ENCODE measurements at regions not wholly inside any gene's neighbourhood (a gene's known extent, or its start where the extent isn't known, plus 50 kb on each side); places are given as distances from the start of the nearest gene placed in this dataset.
"Not testable (repeated sequence)": the region's sequence is repeated elsewhere in the genome, so short reads cannot be mapped to it uniquely, and the experiment has no call there.

DNA sequence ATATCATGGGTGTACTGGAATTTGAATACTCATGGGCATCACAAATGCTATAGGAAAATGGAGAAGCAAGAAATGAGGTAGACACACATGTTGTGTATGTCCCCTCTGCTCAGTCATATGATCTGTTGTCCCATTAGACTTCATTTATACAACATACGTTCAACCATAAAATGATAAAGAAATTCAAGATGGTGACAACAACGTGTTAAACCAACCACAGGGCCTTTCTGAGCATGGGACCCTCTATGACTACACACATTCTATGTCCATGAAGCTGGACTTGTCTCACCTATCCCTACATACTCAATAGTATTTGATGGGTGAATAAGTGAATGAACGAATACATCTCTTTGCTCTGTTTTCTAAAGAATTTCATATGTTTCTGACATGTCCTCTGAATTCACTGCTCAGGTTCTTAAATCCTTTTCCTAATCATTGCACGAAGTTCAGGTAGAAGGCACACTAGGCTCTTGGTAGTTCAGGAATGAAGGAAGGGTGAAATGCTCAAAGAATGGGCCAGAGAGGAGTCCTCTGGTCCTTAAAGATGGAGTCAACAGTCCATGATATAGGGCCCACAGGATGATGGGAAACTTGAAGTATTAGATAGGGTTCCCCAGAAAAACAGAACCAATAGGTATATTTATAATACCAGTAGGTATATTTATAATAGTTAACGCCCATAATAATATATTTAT lies 105.7 kb upstream of the PPM1H start:
- no peak for DNase-seq (ENCODE audit: low read depth)

GRCh38 chr12:63038713-63039100 lies 103.8 kb upstream of the PPM1H start:
- no peak for DNase-seq (ENCODE audit: low read depth)

DNA sequence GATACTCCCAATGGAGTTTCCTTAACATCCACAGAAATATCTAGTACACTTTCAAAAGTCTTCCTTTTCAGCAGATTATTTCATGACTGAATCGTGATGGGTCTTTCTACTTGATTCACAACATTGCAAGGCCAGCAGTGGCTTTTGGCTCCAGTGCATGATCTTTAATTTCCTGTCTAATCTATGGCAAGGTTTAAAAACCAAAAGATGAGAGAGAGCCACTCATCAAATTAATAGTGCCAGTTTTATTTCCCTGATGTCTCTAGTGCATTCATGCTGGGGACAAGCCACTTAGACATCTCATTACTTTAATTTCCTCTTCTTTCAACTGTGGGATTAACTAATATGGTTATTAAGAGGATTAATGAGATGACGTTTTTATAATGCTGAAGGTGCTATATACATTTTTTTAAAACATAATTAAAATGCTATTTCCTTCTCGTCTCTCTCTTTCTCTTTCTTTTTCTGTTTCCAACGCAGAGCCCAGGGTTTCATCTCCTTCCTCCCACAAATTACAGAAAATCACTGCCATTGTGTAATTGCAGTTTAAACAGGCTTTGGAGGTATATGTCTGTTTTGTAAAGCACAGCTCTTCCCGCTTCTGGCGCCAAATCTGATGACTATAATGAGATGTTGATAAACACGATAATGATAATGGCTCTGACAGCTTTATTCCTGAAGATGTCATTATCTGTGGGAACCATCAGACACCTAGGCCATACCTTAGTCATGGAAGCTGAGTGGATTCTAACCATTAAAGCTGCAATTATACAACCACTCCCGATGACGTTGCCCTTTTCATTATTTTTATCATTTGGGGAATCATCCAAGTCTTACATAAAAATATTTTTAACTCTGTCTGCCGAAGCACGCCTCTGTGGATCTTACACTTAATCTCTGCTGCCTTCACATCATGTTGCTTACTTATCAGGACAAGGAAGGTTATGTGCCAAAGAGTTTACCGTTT lies 103.1 kb upstream of the PPM1H start:
- no peak for DNase-seq (ENCODE audit: low read depth)

DNA sequence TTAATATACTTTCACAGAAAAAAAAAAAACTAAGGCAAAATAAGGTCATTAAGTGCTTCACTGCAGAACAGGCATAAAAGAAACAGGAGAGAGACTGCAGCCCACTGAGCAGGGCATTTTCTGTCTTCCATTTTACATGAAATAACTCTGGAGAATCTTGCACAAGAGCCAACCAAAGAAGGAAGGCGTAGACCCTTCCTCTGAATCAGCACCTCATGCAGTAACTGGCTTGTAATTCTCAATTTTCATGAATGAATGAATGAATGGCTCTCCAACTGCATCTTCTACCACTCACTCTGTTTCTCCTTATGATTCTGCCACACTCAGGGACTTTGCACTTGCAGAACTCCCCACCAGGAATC lies 102.0 kb upstream of the PPM1H start:
- no peak for DNase-seq (ENCODE audit: low read depth)

DNA sequence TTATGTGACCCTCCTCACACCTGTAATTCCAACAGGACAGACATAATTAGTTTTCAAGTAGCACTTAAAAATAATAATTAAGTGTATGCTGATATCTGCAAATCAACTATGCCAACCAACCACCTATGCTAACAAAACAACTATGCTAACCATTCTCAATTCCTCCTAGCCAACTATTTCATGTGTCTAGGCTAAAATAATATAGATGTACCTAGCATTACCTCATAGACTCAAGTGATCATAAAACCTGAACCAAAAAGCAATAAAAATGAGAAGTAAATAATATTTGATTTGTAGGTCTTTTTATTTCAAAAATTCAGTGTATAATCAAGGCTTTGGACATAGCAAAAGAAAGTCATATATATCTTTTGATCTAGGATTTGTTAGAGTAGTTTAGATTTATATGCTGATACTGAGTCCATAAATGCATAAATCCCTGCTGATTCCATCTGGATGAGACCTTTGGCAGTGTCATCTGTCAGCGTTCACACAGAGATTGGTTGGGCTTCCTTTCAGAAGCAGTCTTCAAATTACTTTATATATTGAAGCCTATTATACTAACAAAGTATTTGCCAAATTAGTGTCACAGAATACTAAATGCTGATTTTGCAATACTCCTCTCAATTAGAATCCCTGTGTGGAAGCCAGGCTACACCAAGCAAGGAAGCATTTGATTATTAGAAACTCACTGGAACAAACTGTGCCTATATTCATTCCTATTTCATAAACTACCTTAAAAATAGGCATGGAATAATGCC lies 101.4 kb upstream of the PPM1H start:
- DNase-seq (ENCODE audit: low read depth), result no peak

- DNase-seq (ENCODE audit: low read depth), result no peak
Observed at GRCh38 chr12:63034601-63035000, 99.7 kb upstream of the PPM1H start.

GRCh38 chr12:63029676-63030075 lies 94.7 kb upstream of the PPM1H start:
- DNase-seq (ENCODE audit: low read depth), result no peak

- DNase-seq (ENCODE audit: low read depth), result no peak
Observed at GRCh38 chr12:63028951-63029350, 94.0 kb upstream of the PPM1H start.

- no peak for DNase-seq (ENCODE audit: low read depth)
Observed at GRCh38 chr12:63025116-63025515, 90.2 kb upstream of the PPM1H start.

GRCh38 chr12:63023926-63024325 lies 89.0 kb upstream of the PPM1H start:
- no peak for DNase-seq (ENCODE audit: low read depth)

DNA sequence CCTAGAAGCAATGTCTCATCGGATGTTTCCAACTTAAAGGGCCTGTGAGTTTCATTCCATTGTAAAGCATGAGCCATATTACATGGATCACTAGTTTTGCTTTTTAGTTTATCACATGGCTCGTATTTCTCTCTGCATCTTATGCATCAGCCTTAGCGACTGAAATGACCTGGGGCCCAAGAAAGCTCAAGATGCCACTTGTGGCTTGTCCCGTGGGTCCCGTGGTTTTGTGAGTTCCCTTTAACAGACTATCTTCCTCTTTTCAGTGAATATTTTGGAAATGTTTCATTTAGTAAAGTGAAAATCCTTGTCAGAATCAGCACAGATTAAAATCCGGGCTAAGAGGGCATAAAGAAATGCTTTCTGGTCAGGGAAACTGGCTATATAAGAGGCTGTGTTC lies 86.2 kb upstream of the PPM1H start:
- no peak for DNase-seq (ENCODE audit: low read depth)

- no peak for DNase-seq (ENCODE audit: low read depth)
Observed at GRCh38 chr12:63020269-63020668, 85.3 kb upstream of the PPM1H start.

- DNase-seq (ENCODE audit: low read depth), result no peak
Observed at GRCh38 chr12:63018273-63018672, 83.3 kb upstream of the PPM1H start.

DNA sequence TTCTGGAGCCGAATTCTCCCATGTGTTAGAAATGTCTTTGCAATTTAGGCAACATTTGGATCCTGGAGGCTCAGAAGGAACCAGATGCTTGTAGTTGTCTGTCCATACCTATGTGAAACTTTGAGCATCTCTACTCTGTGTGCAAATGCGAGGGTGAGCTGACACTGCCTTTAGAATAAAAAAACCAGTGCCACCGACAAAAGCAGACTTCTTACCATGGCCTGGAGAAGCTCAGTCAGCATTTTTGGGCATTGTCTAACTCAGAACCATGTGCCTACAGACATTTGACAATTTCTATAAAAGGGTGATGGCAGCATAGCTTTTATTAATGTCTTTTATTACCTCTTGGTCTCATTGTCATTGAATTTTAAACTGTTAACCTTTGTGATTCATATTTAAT lies 78.4 kb upstream of the PPM1H start:
- DNase-seq (ENCODE audit: low read depth), result no peak

DNA sequence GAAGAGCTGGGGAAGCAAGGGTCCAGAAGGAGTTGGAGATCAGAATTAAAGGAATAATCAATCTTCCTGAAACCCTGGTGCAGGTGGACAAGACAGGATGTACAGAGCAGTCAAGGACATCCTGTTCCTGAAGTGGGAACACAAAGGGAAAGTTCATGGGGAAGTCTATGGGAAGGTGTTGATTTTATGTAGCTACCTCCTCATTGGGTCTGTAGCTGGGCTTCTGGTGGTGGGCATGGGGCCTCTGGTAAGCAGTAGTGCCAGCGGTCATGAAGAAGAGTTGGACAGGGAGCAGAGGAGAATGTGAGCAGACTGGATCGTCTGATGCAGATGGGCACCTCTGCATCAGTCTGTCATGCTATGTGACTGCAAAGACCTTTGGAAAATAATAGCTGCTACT lies 75.7 kb upstream of the PPM1H start:
- no peak for DNase-seq (ENCODE audit: low read depth)

DNA sequence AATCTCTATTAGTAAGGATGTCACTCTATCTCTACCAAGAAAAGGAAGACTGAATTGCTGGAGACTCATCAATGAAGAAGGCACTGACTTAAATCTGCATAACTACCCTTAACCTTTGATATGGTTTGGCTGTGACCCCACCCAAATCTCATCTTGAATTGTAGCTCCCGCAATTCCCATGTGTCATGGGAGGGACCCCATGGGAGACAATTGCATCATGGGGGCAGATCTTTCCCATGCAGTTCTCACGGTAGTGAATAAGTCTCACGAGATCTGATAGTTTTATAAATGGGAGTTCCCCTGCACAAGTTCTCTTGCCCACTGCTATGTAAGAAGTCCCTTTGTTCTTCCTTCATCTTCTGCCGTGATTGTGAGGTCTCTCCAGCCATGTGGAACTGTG lies 73.4 kb upstream of the PPM1H start:
- no peak for DNase-seq (ENCODE audit: low read depth)

DNA sequence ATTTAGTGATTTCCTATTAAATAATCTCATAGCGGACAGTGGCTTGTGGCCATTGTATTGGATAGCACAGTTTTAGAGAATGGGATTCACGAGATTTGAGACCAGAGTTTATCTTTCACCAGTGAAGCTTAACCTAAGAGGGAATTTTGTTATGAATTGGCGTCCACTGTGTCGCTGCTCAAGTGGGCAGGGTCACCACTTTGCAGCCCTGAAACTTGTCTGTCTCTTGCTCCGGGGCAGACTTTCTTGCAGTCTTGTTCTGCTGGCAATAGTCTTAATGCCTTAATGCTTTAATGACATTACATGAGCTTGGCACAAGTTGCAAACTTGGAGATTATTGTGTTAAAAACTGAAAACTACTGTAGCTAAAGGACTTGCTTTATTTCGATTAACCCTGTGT lies 72.8 kb upstream of the PPM1H start:
- DNase-seq (ENCODE audit: low read depth), result no peak

GRCh38 chr12:63006536-63006935 lies 71.6 kb upstream of the PPM1H start:
- no peak for DNase-seq (ENCODE audit: low read depth)

GRCh38 chr12:63005382-63005781 lies 70.4 kb upstream of the PPM1H start:
- no peak for DNase-seq (ENCODE audit: low read depth)

- DNase-seq (ENCODE audit: low read depth), result no peak
Observed at GRCh38 chr12:63003223-63003819, 68.4 kb upstream of the PPM1H start.

GRCh38 chr12:63002059-63002458 lies 67.1 kb upstream of the PPM1H start:
- DNase-seq (ENCODE audit: low read depth), result not testable (repeated sequence)

- no peak for DNase-seq (ENCODE audit: low read depth)
Observed at GRCh38 chr12:62998454-62998853, 63.5 kb upstream of the PPM1H start.

Data from fibroblast of the conjunctiva (primary cell).